GM12801 (cell line): ENCODE measurements at regions not wholly inside any gene's neighbourhood (a gene's known extent, or its start where the extent isn't known, plus 50 kb on each side); places are given as distances from the start of the nearest gene placed in this dataset.

Experiments
- TF ChIP-seq, protein P1 (sequence below): IDR thresholded peaks from one replicate; pipeline ENCODE4 v1.5.1; 2011; ENCODE audit warnings: control low read depth; ENCODE audit not compliant: insufficient read length; ENCODE audit errors: extremely low read depth

DNA sequence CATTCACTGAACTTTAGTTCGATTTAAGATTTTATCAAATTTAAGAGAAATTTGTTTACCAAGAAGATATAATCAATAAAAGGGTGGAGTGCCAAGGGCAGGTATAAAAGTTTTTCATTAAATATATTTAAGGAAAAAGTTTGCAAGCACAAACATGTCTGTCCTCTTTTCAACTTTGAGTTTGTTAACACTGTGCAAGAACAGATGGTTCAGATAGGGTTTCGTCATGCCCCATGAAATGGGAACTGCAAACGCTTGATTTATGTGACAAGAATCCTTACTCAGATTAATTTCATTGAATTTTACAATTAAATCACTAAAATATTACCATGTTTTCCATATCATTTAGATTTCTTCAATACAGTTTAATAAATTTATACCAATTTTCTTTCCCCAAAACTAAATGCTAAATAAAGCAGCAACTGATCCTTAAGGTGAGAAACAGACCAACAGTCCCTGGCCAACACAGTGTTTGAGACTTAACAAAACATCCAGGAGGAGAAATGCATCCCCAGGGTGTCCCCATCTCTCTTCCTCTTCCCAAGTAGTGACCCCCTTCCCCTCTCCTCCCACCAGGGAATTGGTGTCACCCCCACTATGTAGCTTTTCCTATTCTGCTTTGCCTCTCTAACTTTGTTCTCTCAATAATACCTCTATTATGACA lies 292.9 kb downstream of the LTN1 start:
- TF ChIP-seq, protein P1, sequence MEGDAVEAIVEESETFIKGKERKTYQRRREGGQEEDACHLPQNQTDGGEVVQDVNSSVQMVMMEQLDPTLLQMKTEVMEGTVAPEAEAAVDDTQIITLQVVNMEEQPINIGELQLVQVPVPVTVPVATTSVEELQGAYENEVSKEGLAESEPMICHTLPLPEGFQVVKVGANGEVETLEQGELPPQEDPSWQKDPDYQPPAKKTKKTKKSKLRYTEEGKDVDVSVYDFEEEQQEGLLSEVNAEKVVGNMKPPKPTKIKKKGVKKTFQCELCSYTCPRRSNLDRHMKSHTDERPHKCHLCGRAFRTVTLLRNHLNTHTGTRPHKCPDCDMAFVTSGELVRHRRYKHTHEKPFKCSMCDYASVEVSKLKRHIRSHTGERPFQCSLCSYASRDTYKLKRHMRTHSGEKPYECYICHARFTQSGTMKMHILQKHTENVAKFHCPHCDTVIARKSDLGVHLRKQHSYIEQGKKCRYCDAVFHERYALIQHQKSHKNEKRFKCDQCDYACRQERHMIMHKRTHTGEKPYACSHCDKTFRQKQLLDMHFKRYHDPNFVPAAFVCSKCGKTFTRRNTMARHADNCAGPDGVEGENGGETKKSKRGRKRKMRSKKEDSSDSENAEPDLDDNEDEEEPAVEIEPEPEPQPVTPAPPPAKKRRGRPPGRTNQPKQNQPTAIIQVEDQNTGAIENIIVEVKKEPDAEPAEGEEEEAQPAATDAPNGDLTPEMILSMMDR = no peak

DNA sequence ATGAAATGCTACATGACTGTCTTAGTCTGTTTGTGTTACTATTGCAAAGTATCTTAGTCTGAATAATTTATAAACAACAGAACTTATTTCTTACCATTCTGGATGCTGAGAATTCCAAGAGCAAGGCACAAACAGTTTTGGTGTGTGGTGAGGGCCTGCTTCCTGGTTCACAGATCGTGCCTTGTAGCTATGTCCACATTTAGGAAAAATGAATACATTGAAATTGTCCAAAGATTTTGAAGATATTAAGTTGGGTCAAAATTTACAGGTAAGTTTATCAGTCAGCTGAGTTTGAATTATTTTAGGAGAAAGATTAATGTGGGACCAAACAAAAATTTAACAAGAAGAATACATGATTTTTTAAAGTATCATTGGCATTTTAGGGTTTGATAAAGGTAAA lies 293.5 kb downstream of the LTN1 start:
- TF ChIP-seq, protein P1 = no peak

DNA sequence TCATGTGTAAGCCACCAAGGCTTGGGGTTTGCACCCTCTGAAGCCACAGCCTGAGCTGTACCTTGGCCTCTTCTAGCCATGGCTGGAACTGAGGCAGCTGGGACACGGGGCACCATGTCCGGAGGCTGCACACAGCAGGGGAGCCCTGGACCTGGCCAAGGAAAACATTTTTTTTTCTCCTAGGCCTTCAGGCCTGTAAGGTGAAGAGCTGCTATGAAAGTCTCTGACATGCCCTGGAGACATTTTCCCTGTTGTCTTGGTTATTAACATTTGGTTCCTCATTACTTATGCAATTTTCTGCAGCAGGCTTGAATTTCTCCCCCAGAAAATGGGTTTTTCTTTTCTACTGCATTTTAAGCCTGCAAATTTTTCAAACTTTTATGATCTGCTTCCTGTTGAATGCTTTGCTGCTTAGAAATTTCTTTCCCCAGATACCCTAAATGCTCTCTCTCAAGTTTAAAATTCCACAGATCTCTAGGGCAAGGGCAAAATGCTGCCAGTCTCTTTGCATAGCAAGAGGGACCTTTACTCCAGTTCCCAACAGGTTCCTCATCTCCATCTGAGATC lies 295.8 kb downstream of the LTN1 start:
- TF ChIP-seq, protein P1 = no peak

DNA sequence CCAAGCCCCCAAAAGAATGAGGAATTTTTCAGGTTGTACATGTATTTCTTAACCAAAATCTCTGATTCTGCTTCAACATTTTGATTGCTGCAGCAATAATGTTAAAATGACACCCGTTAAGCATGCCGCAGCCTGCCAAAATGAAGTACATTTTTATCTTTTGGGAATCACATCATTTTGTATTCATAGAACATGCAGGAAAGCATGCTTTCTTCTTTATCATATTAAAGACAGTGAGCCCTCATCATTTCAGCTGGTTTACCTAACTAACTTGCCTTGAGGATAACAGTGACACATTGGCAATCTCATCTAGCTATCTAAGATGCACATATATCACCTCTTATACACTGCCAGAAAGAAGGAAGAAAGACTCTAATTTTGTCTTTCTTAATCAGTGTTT lies 299.2 kb downstream of the LTN1 start:
- TF ChIP-seq, protein P1 = no peak

DNA sequence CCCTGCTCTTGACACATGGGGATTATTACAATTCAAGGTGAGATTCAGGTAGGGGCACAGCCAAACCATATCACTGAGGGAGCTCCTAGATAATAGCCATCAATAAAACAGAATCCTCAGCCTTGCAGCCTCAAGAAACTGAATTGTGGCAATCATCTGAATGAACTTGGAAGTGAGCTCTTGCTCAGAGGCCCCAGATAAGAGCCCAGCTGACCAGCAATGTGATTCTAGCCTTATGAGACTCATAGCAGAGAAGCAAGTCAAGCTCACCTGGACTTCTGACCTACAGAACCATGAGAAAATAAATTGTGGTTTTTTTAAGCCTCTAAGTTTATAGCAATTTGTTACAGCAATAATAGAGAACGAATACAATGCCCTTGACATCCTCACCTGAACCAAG lies 302.5 kb downstream of the LTN1 start:
- TF ChIP-seq, protein P1 = no peak

DNA sequence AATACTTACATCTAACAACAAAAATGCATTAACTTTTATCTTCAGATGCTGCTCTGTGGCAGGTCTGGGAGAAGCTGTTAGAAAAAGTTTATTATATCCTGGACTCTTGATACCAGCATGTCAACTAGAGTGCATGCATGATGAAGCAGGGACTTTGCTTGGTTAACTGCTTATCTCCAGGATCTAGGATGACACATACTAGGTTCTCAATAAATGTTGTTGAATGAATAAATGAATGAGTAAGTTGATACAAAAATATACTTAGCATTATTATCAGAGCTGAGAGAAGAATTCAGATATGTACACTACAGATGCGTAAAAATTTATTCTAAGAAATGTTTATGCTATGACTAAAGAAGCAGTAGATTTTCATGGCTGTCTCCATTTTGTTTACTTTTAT lies 304.3 kb downstream of the LTN1 start:
- TF ChIP-seq, protein P1 = no peak

DNA sequence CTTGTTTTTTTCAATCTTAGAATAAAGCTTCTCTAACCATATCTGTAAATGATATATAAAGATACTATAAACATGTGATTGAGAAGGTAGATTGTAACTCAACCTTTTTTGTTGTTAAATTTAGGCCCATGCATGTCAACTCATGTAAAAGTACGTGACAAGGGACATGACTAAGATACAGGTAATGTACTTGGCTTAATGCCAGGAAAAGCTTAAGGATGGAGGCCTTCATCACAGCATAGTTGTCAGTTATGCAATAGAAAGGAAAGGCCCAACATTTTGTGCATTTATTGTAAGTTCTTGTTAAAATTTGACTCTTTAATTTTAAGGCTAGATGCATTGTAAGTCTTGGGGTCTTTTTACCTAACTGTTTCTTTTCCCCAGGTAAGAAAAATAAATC lies 305.1 kb downstream of the LTN1 start:
- TF ChIP-seq, protein P1 = no peak
